Left ventricle myocardium superior (tissue), 1 donor: ENCODE measurements at regions not wholly inside any gene's neighbourhood (a gene's known extent, or its start where the extent isn't known, plus 50 kb on each side); places are given as distances from the start of the nearest gene placed in this dataset.
"Not testable (repeated sequence)": the region's sequence is repeated elsewhere in the genome, so short reads cannot be mapped to it uniquely, and the experiment has no call there.

Experiments used
- ATAC-seq: fragments of 200-7000 bp; cut with Tn5 transposase; one replicate; pipeline ENCODE4 v1.9.1; 2020; ENCODE audit warnings: mild to moderate bottlenecking, moderate library complexity
- DNase-seq: peaks from one replicate; pipeline ENCODE4 v3.0.0-alpha.2; 2020
- intact Hi-C: fragments of 100-400 bp; cut with micrococcal nuclease; formaldehyde crosslinking; loops from one replicate; pipeline ENCODE4 v1.11.0; 2022
- donor health status: DM: no; HTN: yes; CAD: no; lungs with severe emphysema.

GRCh38 chr7:55261386-55261770, 103.8 kb upstream of the LANCL2 start:
- no peak for ATAC-seq
- no peak for DNase-seq
- intact Hi-C loops = no loop called here

GRCh38 chr7:55265328-55265727, 99.8 kb upstream of the LANCL2 start:
- ATAC-seq, DNase-seq, intact Hi-C loops: not testable (repeated sequence)

GRCh38 chr7:55265836-55266642, 99.1 kb upstream of the LANCL2 start:
- intact Hi-C loops = no loop called here
- no peak for ATAC-seq

GRCh38 chr7:55271069-55271626, 94.0 kb upstream of the LANCL2 start:
- intact Hi-C loops = no loop called here
- DNase-seq (no peak), ATAC-seq (no peak)

More at GRCh38 chr7:55265836-55266642, 99.1 kb upstream of the LANCL2 start:
- no peak for DNase-seq

- no peak for ATAC-seq
- intact Hi-C loops = no loop called here
Observed at GRCh38 chr7:55271661-55272060, 93.5 kb upstream of the LANCL2 start.

GRCh38 chr7:55272328-55272727, 92.8 kb upstream of the LANCL2 start:
- ATAC-seq = no peak
- DNase-seq = no peak
- intact Hi-C loops = no loop called here

More at GRCh38 chr7:55271661-55272060, 93.5 kb upstream of the LANCL2 start:
- DNase-seq = no peak

- intact Hi-C loops = no loop called here
- DNase-seq (no peak), ATAC-seq (no peak)
Observed at GRCh38 chr7:55273186-55273980, 91.8 kb upstream of the LANCL2 start.

- ATAC-seq (no peak), DNase-seq (no peak)
- intact Hi-C loops = no loop called here
Observed at GRCh38 chr7:55274156-55274555, 91.0 kb upstream of the LANCL2 start.

- intact Hi-C loops = no loop called here
- no peak for DNase-seq
- ATAC-seq = no peak
Observed at GRCh38 chr7:55275291-55276200, 89.6 kb upstream of the LANCL2 start.

GRCh38 chr7:55276572-55277295, 88.4 kb upstream of the LANCL2 start:
- DNase-seq (no peak), ATAC-seq (no peak)
- intact Hi-C loops = no loop called here

GRCh38 chr7:55277916-55278315, 87.2 kb upstream of the LANCL2 start:
- intact Hi-C loops = no loop called here
- ATAC-seq (no peak), DNase-seq (no peak)

- ATAC-seq = no peak
- intact Hi-C loops = no loop called here
- no peak for DNase-seq
Observed at GRCh38 chr7:55278321-55278720, 86.8 kb upstream of the LANCL2 start.

- ATAC-seq (no peak), DNase-seq (no peak)
- intact Hi-C loops = no loop called here
Observed at GRCh38 chr7:55279080-55279845, 85.9 kb upstream of the LANCL2 start.

GRCh38 chr7:55280031-55280454, 85.1 kb upstream of the LANCL2 start:
- ATAC-seq = peak; percentile 89
- peak; percentile 41 for DNase-seq
- intact Hi-C loops = loop anchor here (5.0 kb wide), 1 partner anchor 137 kb away; no protein-coding TSS in a partner anchor

GRCh38 chr7:55285665-55286064, 79.5 kb upstream of the LANCL2 start:
- intact Hi-C loops = no loop called here

GRCh38 chr7:55286666-55287065, 78.5 kb upstream of the LANCL2 start:
- ATAC-seq = no peak
- no peak for DNase-seq
- intact Hi-C loops = no loop called here

More at GRCh38 chr7:55285665-55286064, 79.5 kb upstream of the LANCL2 start:
- no peak for ATAC-seq
- no peak for DNase-seq

GRCh38 chr7:55288070-55288824, 76.9 kb upstream of the LANCL2 start:
- DNase-seq (no peak), ATAC-seq (no peak)
- intact Hi-C loops = no loop called here
